ENCODE measurements at regions not wholly inside any gene's neighbourhood (a gene's known extent, or its start where the extent isn't known, plus 50 kb on each side); places are given as distances from the start of the nearest gene placed in this dataset.

DNA sequence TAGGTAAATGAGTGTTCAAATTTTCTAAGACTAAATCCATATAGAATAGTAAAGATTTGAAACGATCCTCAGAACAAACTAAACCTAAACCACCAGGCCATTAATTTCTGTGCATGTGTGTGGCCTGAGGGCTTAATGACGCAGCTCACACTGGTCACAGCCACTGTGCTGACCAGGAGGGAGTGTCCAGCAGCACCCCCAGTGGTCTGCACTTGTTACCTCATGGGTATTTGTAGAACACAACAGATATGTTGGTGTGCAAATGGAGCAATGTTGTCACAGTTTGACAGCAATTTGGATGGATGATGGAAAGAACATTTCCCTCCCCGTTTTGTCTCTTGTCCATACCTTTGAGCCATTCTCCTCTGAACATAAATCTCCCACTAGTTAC is 122.4 kb upstream of the EXOC2 start:
- Histone ChIP-seq H3K9me3 (ENCODE audit: control extremely low read depth in 1 of 5, control insufficient read depth in 4 of 5, insufficient read depth in 2 of 5, low read depth in 1 of 5, low read length in 4 of 5) (peaks cover 0 to 4% (median 0%) of the 10 kb centered on the region in 5 experiments), H3K36me3 (ENCODE audit: control insufficient read depth in 4 of 4, insufficient read depth in 4 of 4, low read length in 3 of 4) (no peaks in the 10 kb centered on the region), H3K4me3 (ENCODE audit: control insufficient read depth in 1 of 7, extremely low read depth in 1 of 7, insufficient read depth in 4 of 7, low read depth in 2 of 7, low read length in 6 of 7) (no peak overlapping the region), H3K27me3 (replicated peaks in 2 of 5; ENCODE audit: control insufficient read depth in 4 of 5, insufficient read depth in 5 of 5, low read length in 4 of 5) (peaks cover 0 to 16% (median 6%) of the 10 kb centered on the region in 5 experiments), H3K27ac (ENCODE audit: insufficient read depth in 1 of 2, low read depth in 1 of 2, low read length in 2 of 2, poor library complexity in 1 of 2, severe bottlenecking in 2 of 2) (no peak overlapping the region), H3K4me1 (ENCODE audit: control extremely low read depth in 1 of 4, control insufficient read depth in 4 of 4, insufficient read depth in 4 of 4, low read length in 3 of 4) (peaks cover 0 to 8% (median 2%) of the 10 kb centered on the region in 4 experiments)
- CTCF ChIA-PET: no interaction called here
- POLR2A ChIA-PET: no interaction called here
- WGBS (ENCODE audit: insufficient coverage): 100% methylated on average over 1 of the region's 3 CpGs
- DNase-seq: no peak

DNA sequence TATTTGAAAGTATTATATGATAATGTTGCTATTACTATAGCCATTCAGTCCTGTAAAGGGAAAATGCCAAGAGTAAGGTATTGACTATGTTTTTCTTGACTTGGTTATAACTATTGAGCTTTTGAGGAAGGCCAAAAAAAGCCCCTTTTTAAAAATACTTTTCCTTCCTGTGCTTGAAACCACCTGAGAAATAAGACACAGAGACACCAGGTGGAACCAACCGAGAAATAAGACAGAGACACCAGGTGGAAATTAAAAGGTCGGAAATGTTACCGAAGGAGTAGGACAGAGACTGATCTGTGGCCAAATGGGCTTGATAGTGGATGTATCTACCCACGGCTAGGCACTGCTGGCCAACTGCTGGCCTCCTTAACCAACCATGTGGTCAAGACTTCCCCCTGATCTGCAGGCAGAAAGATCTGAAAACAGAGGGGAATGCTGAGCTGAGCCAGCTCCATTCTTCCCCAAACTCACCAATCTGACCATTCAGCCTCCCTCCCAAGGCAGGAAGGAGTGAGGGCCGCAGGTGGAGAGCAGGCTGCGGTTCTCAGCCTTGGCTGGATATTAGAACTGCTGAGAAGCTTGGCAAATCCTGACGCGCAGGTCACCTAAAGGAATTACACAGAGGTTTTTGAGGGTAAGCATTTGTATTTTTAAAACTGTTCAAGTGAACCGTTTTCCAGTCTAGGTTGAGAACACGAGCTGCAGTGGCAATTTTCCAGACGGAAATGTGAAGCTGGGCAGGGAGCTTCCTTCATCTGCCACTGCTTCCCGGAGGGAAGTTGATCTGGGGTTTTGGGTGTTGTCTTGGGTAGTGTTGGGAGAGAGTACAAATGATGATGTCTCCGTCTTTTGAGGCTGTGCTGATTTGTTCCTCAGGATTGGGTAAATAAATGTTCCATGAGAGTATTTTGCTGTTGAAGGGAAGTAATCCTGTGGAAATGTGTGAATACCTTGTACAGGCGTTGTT is 121.7 kb upstream of the EXOC2 start:
- Histone ChIP-seq H3K27ac (ENCODE audit: insufficient read depth in 1 of 2, low read depth in 1 of 2, low read length in 2 of 2, poor library complexity in 1 of 2, severe bottlenecking in 2 of 2) (no peak overlapping the region), H3K9me3 (ENCODE audit: control extremely low read depth in 1 of 5, control insufficient read depth in 4 of 5, insufficient read depth in 2 of 5, low read depth in 1 of 5, low read length in 4 of 5) (peaks cover 0 to 4% (median 0%) of the 10 kb centered on the region in 5 experiments), H3K36me3 (ENCODE audit: control insufficient read depth in 4 of 4, insufficient read depth in 4 of 4, low read length in 3 of 4) (no peaks in the 10 kb centered on the region), H3K27me3 (replicated peaks in 2 of 5; ENCODE audit: control insufficient read depth in 4 of 5, insufficient read depth in 5 of 5, low read length in 4 of 5) (peaks cover 0 to 16% (median 4%) of the 10 kb centered on the region in 5 experiments), H3K4me1 (ENCODE audit: control extremely low read depth in 1 of 4, control insufficient read depth in 4 of 4, insufficient read depth in 4 of 4, low read length in 3 of 4) (peaks cover 0 to 8% (median 2%) of the 10 kb centered on the region in 4 experiments), H3K4me3 (ENCODE audit: control insufficient read depth in 1 of 7, extremely low read depth in 1 of 7, insufficient read depth in 4 of 7, low read depth in 2 of 7, low read length in 6 of 7) (no peak overlapping the region)
- 82% methylated on average over 13 of the region's 14 CpGs for WGBS (ENCODE audit: insufficient coverage)
- POLR2A ChIA-PET: no interaction called here
- CTCF ChIA-PET: no interaction called here
- DNase-seq: no peak

DNA sequence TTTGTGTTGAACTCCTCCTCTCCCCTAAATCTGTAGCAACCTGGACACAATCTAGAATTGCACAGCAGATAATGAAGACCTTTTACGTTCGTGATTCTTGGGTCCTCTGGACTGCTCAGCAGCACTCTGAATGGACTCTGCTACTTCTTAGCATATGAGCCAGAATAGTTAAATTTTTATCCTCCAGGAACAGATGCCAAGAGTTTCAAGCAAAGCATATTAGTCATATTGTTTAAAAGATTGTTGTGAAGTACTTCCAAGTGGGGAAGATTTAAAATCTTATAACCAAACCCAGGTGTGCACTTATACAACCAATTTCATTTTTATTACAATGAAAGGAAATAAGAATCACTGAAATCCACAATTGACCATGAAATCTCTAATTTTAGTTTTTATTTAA is 118.9 kb upstream of the EXOC2 start:
- Histone ChIP-seq H3K9me3 (ENCODE audit: control extremely low read depth in 1 of 5, control insufficient read depth in 4 of 5, insufficient read depth in 2 of 5, low read depth in 1 of 5, low read length in 4 of 5) (no peaks in the 10 kb centered on the region), H3K27ac (ENCODE audit: insufficient read depth in 1 of 2, low read depth in 1 of 2, low read length in 2 of 2, poor library complexity in 1 of 2, severe bottlenecking in 2 of 2) (no peak overlapping the region), H3K36me3 (ENCODE audit: control insufficient read depth in 4 of 4, insufficient read depth in 4 of 4, low read length in 3 of 4) (no peaks in the 10 kb centered on the region), H3K4me3 (ENCODE audit: control insufficient read depth in 1 of 7, extremely low read depth in 1 of 7, insufficient read depth in 4 of 7, low read depth in 2 of 7, low read length in 6 of 7) (no peak overlapping the region), H3K4me1 (ENCODE audit: control extremely low read depth in 1 of 4, control insufficient read depth in 4 of 4, insufficient read depth in 4 of 4, low read length in 3 of 4) (peaks cover 0 to 6% (median 2%) of the 10 kb centered on the region in 4 experiments), H3K27me3 (replicated peaks in 2 of 5; ENCODE audit: control insufficient read depth in 4 of 5, insufficient read depth in 5 of 5, low read length in 4 of 5) (peaks cover 0 to 8% (median 0%) of the 10 kb centered on the region in 5 experiments)
- CTCF ChIA-PET: no interaction called here
- no peak for DNase-seq
- POLR2A ChIA-PET: no interaction called here
- 94% methylated on average over 2 of the region's 2 CpGs for WGBS (ENCODE audit: insufficient coverage)

DNA sequence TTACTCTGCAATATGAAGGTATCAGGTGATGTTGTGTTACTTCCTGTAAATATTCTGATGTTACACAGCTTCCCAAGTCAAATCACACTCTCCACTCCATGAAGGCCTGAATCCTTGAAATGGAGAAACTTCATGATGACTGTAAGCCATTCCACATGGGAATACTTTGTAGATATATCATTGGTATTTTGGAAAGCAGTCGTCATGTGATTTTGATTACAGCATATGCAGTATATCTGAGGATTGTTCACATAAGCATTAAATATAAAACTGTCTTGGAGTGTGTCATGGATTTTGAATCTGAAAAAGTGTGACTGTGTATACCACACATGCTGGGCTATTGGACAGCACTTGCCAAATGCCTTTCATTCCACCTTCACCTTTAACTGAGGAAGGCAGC is 118.3 kb upstream of the EXOC2 start:
- DNase-seq: no peak
- ChIA-PET CTCF (no interaction called here), POLR2A (no interaction called here)

DNA sequence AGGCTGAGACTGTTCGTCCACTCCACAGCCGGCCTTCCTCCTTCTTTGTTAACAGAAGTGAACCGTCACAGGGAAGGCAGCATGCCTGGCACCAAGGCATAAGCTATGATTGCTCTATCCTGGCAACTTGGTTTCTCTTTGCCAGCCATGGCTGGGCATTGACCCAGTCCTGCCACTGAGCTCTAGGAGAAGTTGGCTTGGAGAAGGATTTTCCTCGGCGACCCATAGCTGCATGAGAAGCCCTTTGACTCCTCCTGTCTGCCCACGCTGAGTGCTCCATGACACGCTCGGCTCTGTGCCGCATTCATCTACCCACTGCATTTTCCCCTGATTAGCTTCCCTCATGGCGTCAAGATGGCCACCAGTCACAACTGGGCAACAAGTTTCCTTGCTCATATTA is 111.8 kb upstream of the EXOC2 start:
- DNase-seq: no peak
- no peaks in the 10 kb centered on the region for H3K36me3 ChIP-seq (ENCODE audit: control insufficient read depth in 4 of 4, insufficient read depth in 4 of 4, low read length in 3 of 4)
- H3K4me1 ChIP-seq (ENCODE audit: control extremely low read depth in 1 of 4, control insufficient read depth in 4 of 4, insufficient read depth in 4 of 4, low read length in 3 of 4): peaks cover 0 to 19% (median 0%) of the 10 kb centered on the region in 4 experiments
- WGBS (ENCODE audit: insufficient coverage): 98% methylated on average over 9 of the region's 10 CpGs
- H3K4me3 ChIP-seq (ENCODE audit: control insufficient read depth in 1 of 7, extremely low read depth in 1 of 7, insufficient read depth in 4 of 7, low read depth in 2 of 7, low read length in 6 of 7): no peak overlapping the region
- POLR2A ChIA-PET: no interaction called here
- H3K27me3 ChIP-seq (replicated peaks in 2 of 5; ENCODE audit: control insufficient read depth in 4 of 5, insufficient read depth in 5 of 5, low read length in 4 of 5): peaks cover under 1 to 18% (median 3%) of the 10 kb centered on the region in 5 experiments
- no peak overlapping the region for H3K27ac ChIP-seq (ENCODE audit: insufficient read depth in 1 of 2, low read depth in 1 of 2, low read length in 2 of 2, poor library complexity in 1 of 2, severe bottlenecking in 2 of 2)
- H3K9me3 ChIP-seq (ENCODE audit: control extremely low read depth in 1 of 5, control insufficient read depth in 4 of 5, insufficient read depth in 2 of 5, low read depth in 1 of 5, low read length in 4 of 5): no peaks in the 10 kb centered on the region
- CTCF ChIA-PET: no interaction called here

More for the DNA sequence above, 118.3 kb upstream of the EXOC2 start:
- Histone ChIP-seq H3K4me1 (ENCODE audit: control extremely low read depth in 1 of 4, control insufficient read depth in 4 of 4, insufficient read depth in 4 of 4, low read length in 3 of 4) (no peaks in the 10 kb centered on the region), H3K9me3 (ENCODE audit: control extremely low read depth in 1 of 5, control insufficient read depth in 4 of 5, insufficient read depth in 2 of 5, low read depth in 1 of 5, low read length in 4 of 5) (no peaks in the 10 kb centered on the region), H3K27ac (ENCODE audit: insufficient read depth in 1 of 2, low read depth in 1 of 2, low read length in 2 of 2, poor library complexity in 1 of 2, severe bottlenecking in 2 of 2) (no peak overlapping the region), H3K27me3 (replicated peaks in 2 of 5; ENCODE audit: control insufficient read depth in 4 of 5, insufficient read depth in 5 of 5, low read length in 4 of 5) (peaks cover 0 to 10% (median 0%) of the 10 kb centered on the region in 5 experiments), H3K4me3 (ENCODE audit: control insufficient read depth in 1 of 7, extremely low read depth in 1 of 7, insufficient read depth in 4 of 7, low read depth in 2 of 7, low read length in 6 of 7) (no peak overlapping the region), H3K36me3 (ENCODE audit: control insufficient read depth in 4 of 4, insufficient read depth in 4 of 4, low read length in 3 of 4) (no peaks in the 10 kb centered on the region)
- WGBS (ENCODE audit: insufficient coverage): no CpG with 5 or more reads among the region's 1 CpG

DNA sequence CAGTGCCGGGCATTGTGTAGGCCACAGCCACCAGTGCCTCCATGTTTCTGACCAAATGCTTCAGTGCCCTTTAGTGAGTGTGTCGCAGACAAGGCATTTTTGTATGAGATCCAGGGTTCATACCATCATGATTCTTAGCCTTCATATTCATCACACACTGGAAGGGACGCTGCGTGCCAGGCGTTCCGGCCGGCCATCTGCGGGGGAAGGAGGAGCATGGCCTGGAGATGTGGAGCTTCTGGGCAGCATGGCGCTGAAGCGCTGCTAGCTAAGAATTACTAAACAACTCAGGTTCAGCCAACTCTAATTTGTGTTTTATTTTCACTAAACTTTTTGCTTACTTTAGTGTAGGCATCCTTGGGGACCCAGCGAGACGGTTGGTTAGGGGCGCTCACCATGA is 111.4 kb upstream of the EXOC2 start:
- Histone ChIP-seq H3K9me3 (ENCODE audit: control extremely low read depth in 1 of 5, control insufficient read depth in 4 of 5, insufficient read depth in 2 of 5, low read depth in 1 of 5, low read length in 4 of 5) (no peaks in the 10 kb centered on the region), H3K4me1 (ENCODE audit: control extremely low read depth in 1 of 4, control insufficient read depth in 4 of 4, insufficient read depth in 4 of 4, low read length in 3 of 4) (peaks cover 0 to 19% (median 0%) of the 10 kb centered on the region in 4 experiments), H3K27ac (ENCODE audit: insufficient read depth in 1 of 2, low read depth in 1 of 2, low read length in 2 of 2, poor library complexity in 1 of 2, severe bottlenecking in 2 of 2) (no peak overlapping the region), H3K4me3 (ENCODE audit: control insufficient read depth in 1 of 7, extremely low read depth in 1 of 7, insufficient read depth in 4 of 7, low read depth in 2 of 7, low read length in 6 of 7) (no peak overlapping the region), H3K36me3 (ENCODE audit: control insufficient read depth in 4 of 4, insufficient read depth in 4 of 4, low read length in 3 of 4) (no peaks in the 10 kb centered on the region), H3K27me3 (replicated peaks in 2 of 5; ENCODE audit: control insufficient read depth in 4 of 5, insufficient read depth in 5 of 5, low read length in 4 of 5) (peaks cover 3 to 17% (median 5%) of the 10 kb centered on the region in 5 experiments)
- no peak for DNase-seq
- ChIA-PET POLR2A (no interaction called here), CTCF (no interaction called here)
- WGBS (ENCODE audit: insufficient coverage): over 99% methylated on average over 13 of the region's 13 CpGs

Measured in common myeloid progenitor, CD34-positive (primary cell).